HAP-1 (cell line): ENCODE measurements at regions not wholly inside any gene's neighbourhood (a gene's known extent, or its start where the extent isn't known, plus 50 kb on each side); places are given as distances from the start of the nearest gene placed in this dataset.

ENCODE experiments used
- DNase-seq, 2 experiments: peaks; one replicate each; pipeline ENCODE4 v3.0.0-alpha.2; 2016 to 2020; ENCODE audit warnings: low spot score in 2 of 2
- H3K27me3 ChIP-seq: fragments of 250-450 bp; sonication (Bioruptor Pico); 2 replicates; pipeline ENCODE4 v1.5.1; 2020; ENCODE audit warnings: low read depth, mild to moderate bottlenecking, moderate library complexity
- H3K36me3 ChIP-seq: fragments of 250-450 bp; sonication (Bioruptor Pico); replicated peaks from 2 replicates; pipeline ENCODE4 v1.5.1; 2020; ENCODE audit warnings: mild to moderate bottlenecking
- H3K4me1 ChIP-seq: fragments of 250-450 bp; sonication (Bioruptor Pico); 2 replicates; pipeline ENCODE4 v1.5.1; 2020; ENCODE audit warnings: mild to moderate bottlenecking
- H3K4me3 ChIP-seq: fragments of 250-450 bp; sonication (Bioruptor Pico); 2 replicates; pipeline ENCODE4 v1.5.1; 2020; ENCODE audit warnings: mild to moderate bottlenecking, moderate library complexity
- H3K9me3 ChIP-seq: fragments of 250-450 bp; sonication (Bioruptor Pico); 2 replicates; pipeline ENCODE4 v1.5.1; 2020; ENCODE audit warnings: mild to moderate bottlenecking, moderate library complexity
- in situ Hi-C: fragments of 300-500 bp; cut with MboI; formaldehyde crosslinking; loops from 3 replicates; pipeline ENCODE4 v1.14.3; 2020; ENCODE audit warnings: low sequenced_read_pairs, inconsistent platforms, mixed read lengths

DNA sequence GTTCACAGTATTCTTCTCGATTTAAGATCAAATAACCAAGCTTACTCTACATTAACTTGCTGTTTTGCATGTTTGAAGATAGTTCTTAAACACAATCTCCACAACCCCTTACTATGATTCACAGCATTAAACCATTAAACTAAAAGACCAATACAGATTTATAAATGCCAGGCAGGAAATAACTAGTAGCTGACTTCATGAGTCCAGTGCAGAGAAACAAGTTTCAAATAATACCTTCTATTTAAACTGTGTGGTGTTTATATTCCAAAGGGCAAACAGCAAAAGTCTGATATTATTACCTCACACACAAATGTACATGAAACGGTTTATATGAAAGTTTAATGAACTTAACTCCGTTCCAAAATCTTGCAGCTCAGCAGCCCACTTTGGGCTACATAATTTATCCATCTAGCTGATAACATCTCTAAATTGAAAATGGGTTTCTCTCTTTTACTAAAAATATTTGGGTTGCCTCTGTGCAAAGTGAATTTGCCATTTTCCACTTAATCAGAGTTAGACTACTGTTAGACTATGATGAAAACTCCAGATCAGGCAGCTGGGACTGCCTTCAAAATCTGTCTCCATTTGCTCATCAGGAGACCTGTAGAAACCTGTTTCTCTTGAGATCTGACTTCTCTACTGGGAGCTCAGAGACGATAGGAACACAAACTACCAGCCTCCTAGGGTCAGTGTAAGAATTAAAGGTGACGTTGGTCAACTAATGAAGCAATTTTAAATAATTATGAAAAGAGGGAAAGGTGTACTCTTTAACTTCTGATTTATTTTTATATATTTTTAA, 287.3 kb downstream of the FZD1 start:
- no peak for DNase-seq
- in situ Hi-C loops, result no loop called here
- Histone ChIP-seq H3K9me3 (no peaks in the 10 kb centered on the region), H3K4me3 (no peak overlapping the region), H3K36me3 (no peaks in the 10 kb centered on the region), H3K27me3 (no peaks in the 10 kb centered on the region), H3K4me1 (no peaks in the 10 kb centered on the region)

DNA sequence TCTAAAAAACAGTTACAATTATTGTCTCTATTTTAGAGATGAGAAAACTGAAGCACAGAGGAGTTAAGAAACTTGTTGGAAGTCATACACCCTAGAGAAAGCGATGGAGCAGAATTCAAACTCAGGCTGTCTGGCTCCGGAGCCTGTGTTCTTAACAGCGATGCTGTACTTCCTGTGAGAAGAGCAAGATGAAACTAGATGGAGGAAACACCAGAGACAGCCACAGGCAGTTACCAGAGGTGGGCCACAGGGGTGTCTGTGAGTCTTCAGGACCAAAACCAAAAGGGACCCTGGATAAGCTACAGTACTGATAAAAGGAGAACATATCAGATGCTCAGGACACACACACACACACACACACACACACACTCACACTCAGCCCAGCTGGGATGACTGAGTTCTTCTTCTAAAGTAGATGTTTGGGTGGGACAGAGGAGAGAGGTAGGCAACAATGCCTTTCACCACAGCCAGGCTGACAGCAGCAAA, 289.2 kb downstream of the FZD1 start:
- DNase-seq, result no peak
- no peaks in the 10 kb centered on the region for H3K36me3 ChIP-seq
- H3K4me3 ChIP-seq, result no peak overlapping the region
- no peaks in the 10 kb centered on the region for H3K4me1 ChIP-seq
- H3K9me3 ChIP-seq, result no peaks in the 10 kb centered on the region
- H3K27me3 ChIP-seq, result no peaks in the 10 kb centered on the region
- in situ Hi-C loops, result no loop called here

DNA sequence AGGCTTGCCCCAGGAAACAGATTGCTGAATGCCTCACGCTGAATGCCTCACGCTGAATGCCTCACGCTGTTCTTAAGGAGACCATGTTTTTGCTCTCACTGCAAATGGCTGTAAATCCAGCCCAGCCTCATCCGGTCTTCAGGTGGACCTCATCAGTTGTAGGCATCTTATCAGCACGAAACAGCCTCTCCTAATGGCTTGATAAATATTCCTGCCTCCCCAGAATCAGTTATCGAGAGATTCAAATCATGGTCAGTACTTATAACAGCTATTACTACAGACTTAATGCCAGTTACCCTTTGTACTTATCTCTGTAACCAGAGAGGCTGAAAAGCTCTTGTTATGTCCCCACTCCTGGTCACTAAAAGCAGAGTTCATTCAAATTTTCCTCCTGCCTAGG, 290.6 kb downstream of the FZD1 start:
- H3K4me1 ChIP-seq, result no peaks in the 10 kb centered on the region
- H3K36me3 ChIP-seq, result no peaks in the 10 kb centered on the region
- no peaks in the 10 kb centered on the region for H3K9me3 ChIP-seq
- DNase-seq, result no peak
- no peak overlapping the region for H3K4me3 ChIP-seq
- in situ Hi-C loops, result no loop called here
- no peaks in the 10 kb centered on the region for H3K27me3 ChIP-seq

DNA sequence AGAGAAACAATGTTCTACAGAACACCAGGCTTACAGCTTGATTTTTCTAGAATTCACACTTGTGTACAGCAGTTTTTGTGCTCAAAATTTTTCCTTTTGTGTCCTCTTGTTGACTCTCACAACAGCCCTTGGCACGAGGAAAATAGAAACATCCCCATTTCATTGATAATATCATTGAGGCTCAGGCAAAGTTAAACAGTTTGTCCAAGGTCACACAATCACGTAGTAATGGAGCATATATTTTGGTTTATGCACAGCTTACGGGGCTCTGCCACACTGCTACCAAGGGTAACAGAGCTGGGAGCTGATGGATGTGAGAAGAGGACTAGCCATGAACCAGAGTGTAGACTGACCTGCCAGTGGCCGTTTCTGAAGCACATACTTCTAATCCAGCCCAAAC, 292.0 kb downstream of the FZD1 start:
- in situ Hi-C loops, result no loop called here
- no peaks in the 10 kb centered on the region for H3K4me1 ChIP-seq
- H3K36me3 ChIP-seq, result no peaks in the 10 kb centered on the region
- H3K4me3 ChIP-seq, result no peak overlapping the region
- H3K9me3 ChIP-seq, result no peaks in the 10 kb centered on the region
- H3K27me3 ChIP-seq, result no peaks in the 10 kb centered on the region
- no peak for DNase-seq

DNA sequence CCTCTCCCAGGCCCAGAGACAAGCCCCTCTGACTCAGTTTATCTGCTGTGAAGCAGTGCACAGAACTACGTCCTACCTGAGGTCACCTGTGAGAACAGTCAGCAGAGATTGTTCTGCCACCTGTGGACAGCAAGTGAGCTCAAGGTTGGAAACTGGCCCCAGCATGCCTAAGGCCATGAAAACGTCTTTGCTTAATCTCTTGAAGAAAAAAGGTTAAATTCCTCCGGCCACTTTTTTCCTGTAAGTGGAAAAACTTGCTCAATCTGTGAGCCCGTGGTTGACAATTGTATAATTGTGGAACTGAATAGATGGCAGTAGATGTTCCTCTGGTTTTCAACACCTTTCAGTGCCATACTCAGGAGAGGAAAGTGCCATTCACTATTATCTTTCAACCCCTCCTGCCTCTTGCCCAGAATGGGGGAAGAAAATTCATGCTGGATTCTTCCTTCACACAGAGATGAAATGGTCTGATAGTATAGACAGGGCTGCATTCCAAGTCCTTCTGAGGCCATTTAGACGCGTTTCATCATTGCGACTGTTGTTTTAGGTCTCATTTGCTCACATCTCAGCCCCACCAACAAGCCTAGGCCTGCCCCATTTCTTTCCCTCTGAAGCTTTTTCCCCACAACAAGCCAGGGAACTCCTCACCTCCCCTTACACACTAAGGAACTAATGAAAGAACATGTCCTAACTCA, 292.9 kb downstream of the FZD1 start:
- in situ Hi-C loops, result no loop called here
- no peaks in the 10 kb centered on the region for H3K4me1 ChIP-seq
- H3K9me3 ChIP-seq, result no peaks in the 10 kb centered on the region
- H3K4me3 ChIP-seq, result no peak overlapping the region
- H3K27me3 ChIP-seq, result no peaks in the 10 kb centered on the region
- no peak for DNase-seq
- no peaks in the 10 kb centered on the region for H3K36me3 ChIP-seq

DNA sequence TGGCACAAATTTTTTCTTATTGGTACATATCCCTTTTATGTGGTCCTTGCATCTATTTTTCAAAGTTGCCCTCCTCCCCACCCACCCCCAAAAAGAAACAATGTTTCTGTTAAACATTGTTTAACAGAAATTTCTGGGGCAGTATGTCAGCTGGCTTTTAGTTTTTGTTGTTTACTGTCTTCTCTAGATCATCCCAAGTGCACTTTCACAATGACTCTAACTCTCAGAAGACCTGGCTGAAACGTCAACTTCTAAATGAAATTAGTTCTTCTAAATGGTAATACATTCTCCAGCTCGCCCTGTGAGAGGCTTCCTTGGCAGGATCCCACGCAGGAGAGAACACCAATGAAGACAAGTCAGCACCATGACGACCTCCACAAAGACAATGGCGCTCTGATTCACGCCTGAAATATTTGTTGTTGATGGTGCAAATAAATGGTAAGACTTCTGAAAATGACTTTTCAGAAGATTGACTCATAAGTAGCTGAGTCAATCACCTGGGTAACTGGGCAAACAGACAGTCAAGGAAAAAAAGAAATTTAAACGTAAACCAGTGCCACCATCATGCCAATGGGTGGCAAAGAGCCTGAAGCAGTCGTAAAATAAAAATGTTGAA, 293.7 kb downstream of the FZD1 start:
- in situ Hi-C loops, result no loop called here
- no peaks in the 10 kb centered on the region for H3K36me3 ChIP-seq
- H3K9me3 ChIP-seq, result no peaks in the 10 kb centered on the region
- H3K4me3 ChIP-seq, result no peak overlapping the region
- DNase-seq, result no peak
- no peaks in the 10 kb centered on the region for H3K27me3 ChIP-seq
- H3K4me1 ChIP-seq, result no peaks in the 10 kb centered on the region

DNA sequence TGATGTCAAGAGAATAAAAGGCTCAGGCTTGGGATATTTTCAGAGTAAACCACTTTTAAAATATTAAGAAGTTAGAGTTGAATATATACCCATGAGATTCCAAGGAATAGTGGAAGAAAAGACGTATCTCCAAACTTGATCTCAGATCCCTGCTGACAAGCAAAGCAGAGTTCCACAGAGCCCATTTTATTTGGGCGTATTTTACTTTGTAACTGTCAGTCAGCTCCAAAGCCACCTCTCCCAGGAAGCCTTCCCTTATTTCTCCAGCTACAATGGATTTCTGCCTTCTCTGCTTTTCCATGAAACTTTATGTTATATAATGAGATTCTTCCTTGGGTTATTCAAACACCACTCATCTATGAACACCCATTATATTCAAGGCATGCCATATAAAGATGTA, 295.7 kb downstream of the FZD1 start:
- in situ Hi-C loops, result no loop called here
- Histone ChIP-seq H3K9me3 (no peaks in the 10 kb centered on the region), H3K27me3 (no peaks in the 10 kb centered on the region), H3K36me3 (no peaks in the 10 kb centered on the region), H3K4me3 (no peak overlapping the region), H3K4me1 (no peaks in the 10 kb centered on the region)
- no peak for DNase-seq

DNA sequence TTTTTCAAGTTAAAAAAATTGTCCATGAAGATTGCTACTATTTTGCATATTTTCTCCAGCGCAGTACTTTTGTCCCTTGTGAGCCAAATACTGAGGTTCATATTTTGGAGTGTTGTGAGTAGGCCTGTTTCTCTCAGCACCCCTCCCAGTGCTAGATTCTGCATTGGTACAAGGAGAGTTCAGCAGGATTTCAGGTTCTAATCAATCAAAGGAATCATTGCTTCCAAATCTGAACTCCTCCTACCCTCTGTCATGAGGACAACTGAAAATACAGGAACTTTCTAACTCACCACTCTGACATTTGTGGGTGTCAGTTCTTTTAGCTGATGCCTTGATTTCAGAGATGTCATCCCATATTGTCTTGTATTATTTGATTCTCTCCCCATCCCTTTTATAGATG, 299.9 kb downstream of the FZD1 start:
- DNase-seq, result no peak
- Histone ChIP-seq H3K27me3 (no peaks in the 10 kb centered on the region), H3K9me3 (no peaks in the 10 kb centered on the region), H3K36me3 (no peaks in the 10 kb centered on the region), H3K4me3 (no peak overlapping the region), H3K4me1 (no peaks in the 10 kb centered on the region)
- in situ Hi-C loops, result no loop called here

DNA sequence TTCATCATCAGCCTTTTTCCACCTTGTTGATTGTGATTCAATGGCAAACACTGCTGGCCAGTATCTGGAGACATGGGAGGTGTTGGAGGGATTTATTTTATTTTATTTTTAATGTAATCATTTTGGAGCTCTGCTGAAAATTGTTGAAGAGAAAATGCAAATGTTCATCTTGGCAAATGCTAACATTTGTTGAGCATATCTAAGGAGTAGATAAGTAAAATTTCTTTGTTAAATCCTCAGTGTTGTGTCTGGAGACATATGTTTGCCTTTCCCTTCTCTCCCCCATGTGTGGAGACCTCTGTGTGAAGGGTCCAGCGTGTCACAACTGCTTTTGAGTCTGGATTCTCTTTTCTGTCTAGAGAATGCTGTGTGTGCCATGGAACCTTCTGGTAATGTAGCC, 300.3 kb downstream of the FZD1 start:
- H3K4me1 ChIP-seq, result no peaks in the 10 kb centered on the region
- DNase-seq, result no peak
- H3K27me3 ChIP-seq, result no peaks in the 10 kb centered on the region
- H3K36me3 ChIP-seq, result no peaks in the 10 kb centered on the region
- H3K4me3 ChIP-seq, result no peak overlapping the region
- no peaks in the 10 kb centered on the region for H3K9me3 ChIP-seq
- in situ Hi-C loops, result no loop called here

DNA sequence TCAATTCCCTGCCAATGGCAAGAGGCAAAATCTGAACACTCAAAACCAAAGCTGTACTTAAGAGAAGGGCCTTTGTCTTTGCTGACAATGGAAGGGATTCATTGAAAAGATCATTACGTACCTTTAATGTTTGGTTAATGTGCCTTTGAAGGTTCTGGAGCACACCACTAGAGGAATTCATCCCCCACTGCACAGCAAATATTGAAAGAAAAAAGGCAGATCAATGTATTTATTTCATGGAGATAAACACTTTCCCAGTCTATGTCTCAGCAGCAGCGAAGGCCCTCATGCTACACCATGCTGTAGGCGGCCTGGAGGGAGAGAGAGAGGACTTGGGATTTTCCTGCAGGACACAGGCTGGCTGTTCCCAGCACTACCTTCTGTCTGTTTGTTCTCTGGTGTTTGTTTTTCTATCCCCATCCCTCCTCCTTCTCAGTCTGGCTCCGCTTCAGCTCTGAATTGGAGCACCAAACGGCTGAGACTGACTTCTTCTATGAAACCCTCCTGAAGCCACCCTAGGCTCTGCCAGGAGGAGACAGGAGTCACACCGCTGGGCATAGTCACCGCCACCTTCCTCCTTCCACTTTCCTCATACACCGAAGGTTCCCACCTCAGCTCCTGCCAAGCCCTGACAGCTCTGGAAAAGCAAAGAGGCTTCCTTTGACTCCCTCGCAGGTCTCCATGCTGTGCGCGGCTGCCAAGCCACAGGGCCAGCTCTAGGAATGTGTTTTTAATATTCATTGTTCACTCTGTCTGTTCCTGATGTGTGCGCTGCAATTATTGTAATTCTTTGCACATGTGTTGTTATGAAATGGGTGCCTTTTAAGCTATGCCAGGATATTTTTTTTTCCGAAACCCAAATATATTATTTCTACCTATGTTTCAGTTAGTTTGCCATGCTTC, 301.5 kb downstream of the FZD1 start:
- in situ Hi-C loops, result no loop called here
- no peaks in the 10 kb centered on the region for H3K27me3 ChIP-seq
- DNase-seq, result no peak

DNA sequence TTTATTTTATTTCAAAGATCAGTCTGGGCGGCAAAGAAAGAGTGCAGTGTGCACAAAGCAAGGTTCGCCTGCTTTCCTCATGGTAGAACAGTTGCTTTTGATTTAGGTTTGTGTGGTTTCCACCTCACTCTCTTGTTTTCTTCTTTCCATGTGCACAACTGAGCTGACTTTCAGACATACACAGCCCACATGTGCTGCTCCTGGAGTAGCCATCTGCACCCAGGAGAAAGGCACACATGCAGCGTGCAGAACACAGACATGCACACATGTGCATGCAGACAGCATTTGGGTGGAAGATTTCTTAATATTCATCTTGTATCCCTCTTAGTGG, 302.1 kb downstream of the FZD1 start:
- H3K27me3 ChIP-seq, result no peaks in the 10 kb centered on the region
- no peaks in the 10 kb centered on the region for H3K4me1 ChIP-seq
- no peaks in the 10 kb centered on the region for H3K9me3 ChIP-seq
- DNase-seq, result no peak
- H3K36me3 ChIP-seq, result no peaks in the 10 kb centered on the region
- no peak overlapping the region for H3K4me3 ChIP-seq
- in situ Hi-C loops, result no loop called here

More for the DNA sequence above, 301.5 kb downstream of the FZD1 start:
- no peaks in the 10 kb centered on the region for H3K36me3 ChIP-seq
- no peak overlapping the region for H3K4me3 ChIP-seq
- H3K9me3 ChIP-seq, result no peaks in the 10 kb centered on the region
- no peaks in the 10 kb centered on the region for H3K4me1 ChIP-seq

DNA sequence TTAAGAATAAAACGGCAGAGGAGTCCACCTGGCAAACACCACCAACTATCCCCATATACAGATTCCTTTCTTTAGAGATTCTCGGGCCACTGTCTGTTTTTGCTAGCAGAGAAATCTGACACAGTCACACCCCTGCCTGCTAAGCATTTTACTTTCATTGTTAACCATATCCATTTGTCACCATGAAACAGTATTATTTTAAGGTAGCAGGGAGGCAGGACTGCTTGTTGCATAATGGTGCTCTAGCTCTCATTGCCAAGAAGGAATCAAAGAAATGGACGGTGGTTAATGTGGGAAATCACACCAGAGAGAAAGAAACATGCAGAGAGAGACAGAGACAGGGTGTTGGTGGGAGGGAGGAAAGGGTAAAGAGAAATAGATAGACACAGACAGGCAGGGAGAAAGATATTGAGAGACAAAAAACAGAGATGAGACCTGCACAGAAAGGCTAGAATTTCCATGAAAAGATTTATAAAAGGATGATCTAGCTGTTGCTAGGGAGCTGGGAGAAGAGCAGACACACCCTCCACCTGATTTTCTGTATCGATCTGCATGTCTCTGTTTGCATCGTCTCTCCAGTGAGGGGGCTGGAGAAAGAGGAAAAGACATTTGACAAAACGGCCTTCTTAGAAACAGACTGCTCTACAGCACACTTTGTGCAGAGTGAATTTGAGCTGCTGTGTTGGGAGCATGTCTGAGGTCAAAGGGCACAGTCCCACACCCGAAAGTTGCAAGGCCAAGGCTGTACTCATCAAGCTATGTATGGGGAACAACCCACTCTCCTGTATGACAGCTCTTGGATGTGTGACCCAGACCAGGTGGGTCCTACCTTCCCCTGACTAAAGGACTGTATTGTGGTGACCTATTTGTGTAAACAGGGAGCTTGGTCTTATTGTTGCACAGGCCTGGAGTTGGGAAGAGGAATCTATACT, 303.1 kb downstream of the FZD1 start:
- H3K4me3 ChIP-seq, result no peak overlapping the region
- H3K9me3 ChIP-seq, result no peaks in the 10 kb centered on the region
- in situ Hi-C loops, result no loop called here
- no peaks in the 10 kb centered on the region for H3K4me1 ChIP-seq
- no peaks in the 10 kb centered on the region for H3K36me3 ChIP-seq
- H3K27me3 ChIP-seq, result no peaks in the 10 kb centered on the region
- DNase-seq, result no peak

DNA sequence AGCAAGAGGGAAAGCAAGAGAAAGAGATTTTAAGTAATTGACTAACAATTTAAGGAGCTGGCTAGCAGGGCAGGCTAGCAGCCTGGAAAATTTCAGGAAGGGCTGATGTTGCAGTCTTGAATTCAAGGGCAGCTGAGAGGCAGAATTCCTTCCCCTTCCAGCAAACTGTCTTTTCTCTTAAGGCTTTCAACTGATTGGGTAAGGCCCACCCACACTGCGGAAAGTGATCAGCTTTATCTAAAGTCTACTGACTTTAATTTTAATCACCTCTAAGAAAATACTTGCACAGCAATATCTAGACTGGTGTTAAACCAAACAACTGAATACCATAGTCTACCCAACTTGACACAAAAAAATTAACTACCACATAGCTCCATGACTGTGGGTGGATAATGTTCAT, 303.9 kb downstream of the FZD1 start:
- no peaks in the 10 kb centered on the region for H3K9me3 ChIP-seq
- in situ Hi-C loops, result no loop called here
- H3K4me1 ChIP-seq, result no peaks in the 10 kb centered on the region

More for the DNA sequence above, 303.9 kb downstream of the FZD1 start:
- no peak for DNase-seq
- H3K36me3 ChIP-seq, result no peaks in the 10 kb centered on the region
- no peaks in the 10 kb centered on the region for H3K27me3 ChIP-seq
- H3K4me3 ChIP-seq, result no peak overlapping the region
